NB4 (cell line): ENCODE measurements at regions not wholly inside any gene's neighbourhood (a gene's known extent, or its start where the extent isn't known, plus 50 kb on each side); places are given as distances from the start of the nearest gene placed in this dataset.

Experiments
- DNase-seq: peaks from one replicate; pipeline ENCODE4 v3.0.0; 2010; ENCODE audit warnings: low read depth
- H3K4me3 ChIP-seq: one replicate; pipeline ENCODE4 v1.5.1; 2011; ENCODE audit warnings: mild to moderate bottlenecking, low read depth, low read length, moderate library complexity
- MAX ChIP-seq: IDR thresholded peaks from 2 replicates; pipeline ENCODE4 v1.6.1; 2011; ENCODE audit warnings: low read depth, low read length
- MYC ChIP-seq: IDR thresholded peaks from 2 replicates; pipeline ENCODE4 v1.6.1; 2011; ENCODE audit warnings: low read depth, low read length
- POLR2A ChIP-seq: IDR thresholded peaks from 2 replicates; pipeline ENCODE4 v1.6.1; 2011; ENCODE audit warnings: mild to moderate bottlenecking; ENCODE audit not compliant: insufficient read length; ENCODE audit errors: extremely low read depth
- TF ChIP-seq, protein P1 (sequence below): IDR thresholded peaks from one replicate; pipeline ENCODE4 v1.5.1; 2012; ENCODE audit warnings: low read depth, low read length

DNA sequence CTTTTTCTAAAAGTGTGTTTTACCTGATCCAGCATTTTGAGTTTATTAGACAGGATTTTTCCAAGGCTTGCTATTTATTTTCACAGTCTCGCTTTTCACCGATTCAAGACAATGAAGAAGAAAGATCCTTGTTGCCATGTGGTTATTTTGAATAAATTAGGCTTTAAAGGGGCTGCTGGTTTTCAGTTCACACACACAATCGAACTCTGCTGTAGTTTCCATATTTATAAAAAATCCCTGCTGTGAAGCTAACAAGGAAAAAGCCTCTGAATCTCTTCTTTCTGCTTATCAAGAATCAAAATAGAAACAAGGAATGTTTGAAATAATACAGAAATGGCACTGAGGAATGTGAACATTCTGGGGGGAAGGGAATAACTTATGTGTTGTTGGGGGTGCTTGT, 102.5 kb upstream of the KAZN start:
- no peak overlapping the region for H3K4me3 ChIP-seq
- no peak for TF ChIP-seq MYC
- TF ChIP-seq, protein P1, sequence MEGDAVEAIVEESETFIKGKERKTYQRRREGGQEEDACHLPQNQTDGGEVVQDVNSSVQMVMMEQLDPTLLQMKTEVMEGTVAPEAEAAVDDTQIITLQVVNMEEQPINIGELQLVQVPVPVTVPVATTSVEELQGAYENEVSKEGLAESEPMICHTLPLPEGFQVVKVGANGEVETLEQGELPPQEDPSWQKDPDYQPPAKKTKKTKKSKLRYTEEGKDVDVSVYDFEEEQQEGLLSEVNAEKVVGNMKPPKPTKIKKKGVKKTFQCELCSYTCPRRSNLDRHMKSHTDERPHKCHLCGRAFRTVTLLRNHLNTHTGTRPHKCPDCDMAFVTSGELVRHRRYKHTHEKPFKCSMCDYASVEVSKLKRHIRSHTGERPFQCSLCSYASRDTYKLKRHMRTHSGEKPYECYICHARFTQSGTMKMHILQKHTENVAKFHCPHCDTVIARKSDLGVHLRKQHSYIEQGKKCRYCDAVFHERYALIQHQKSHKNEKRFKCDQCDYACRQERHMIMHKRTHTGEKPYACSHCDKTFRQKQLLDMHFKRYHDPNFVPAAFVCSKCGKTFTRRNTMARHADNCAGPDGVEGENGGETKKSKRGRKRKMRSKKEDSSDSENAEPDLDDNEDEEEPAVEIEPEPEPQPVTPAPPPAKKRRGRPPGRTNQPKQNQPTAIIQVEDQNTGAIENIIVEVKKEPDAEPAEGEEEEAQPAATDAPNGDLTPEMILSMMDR = no peak
- no peak for TF ChIP-seq POLR2A
- TF ChIP-seq MAX = no peak
- DNase-seq = no peak

DNA sequence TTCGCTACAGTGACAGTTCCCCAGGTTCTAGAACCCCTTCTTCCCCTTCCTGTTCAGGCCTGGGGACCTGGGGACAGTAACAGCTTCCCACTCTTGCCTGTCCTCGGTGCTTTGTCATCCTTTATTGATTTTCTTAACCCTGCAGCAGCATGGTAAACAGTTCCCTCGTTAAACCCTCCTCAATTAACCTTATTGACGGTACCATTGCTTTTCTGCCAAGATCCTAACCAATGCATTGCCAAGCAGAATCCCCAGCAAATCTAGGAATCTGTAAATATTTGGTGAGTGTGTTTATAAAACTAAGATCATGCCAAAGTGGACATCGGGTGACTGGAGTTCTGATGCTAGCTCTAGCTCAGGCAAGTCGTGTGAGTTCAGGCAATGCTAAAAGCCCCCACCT, 99.6 kb upstream of the KAZN start:
- DNase-seq = no peak
- H3K4me3 ChIP-seq = no peak overlapping the region
- TF ChIP-seq MAX = no peak
- no peak for TF ChIP-seq MYC
- TF ChIP-seq, protein P1 = no peak
- no peak for TF ChIP-seq POLR2A

- TF ChIP-seq MAX = no peak
- H3K4me3 ChIP-seq = no peak overlapping the region
- no peak for DNase-seq
Observed at GRCh38 chr1:14499312-14500040, 99.0 kb upstream of the KAZN start.

DNA sequence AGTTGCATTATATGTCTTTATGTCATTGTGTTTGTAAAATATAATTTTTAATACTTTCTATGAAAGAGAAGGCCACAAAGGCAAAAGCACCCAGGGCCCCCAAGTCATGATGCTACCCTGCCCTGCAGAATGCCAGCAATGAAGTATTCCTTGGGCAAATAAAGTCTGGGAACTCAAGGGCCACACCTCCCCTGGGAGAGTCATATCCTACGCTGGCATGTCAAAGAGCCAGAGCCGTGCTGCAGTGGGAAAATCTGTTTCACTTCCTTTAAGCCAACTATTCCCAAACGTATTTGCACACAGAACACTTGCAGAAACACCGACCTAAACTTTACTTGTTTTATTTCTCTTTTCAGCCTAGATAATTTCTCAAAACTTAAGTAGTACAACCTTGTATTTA, 98.4 kb upstream of the KAZN start:
- no peak for DNase-seq
- TF ChIP-seq POLR2A (no peak), MYC (no peak), MAX (no peak)
- TF ChIP-seq, protein P1 = no peak
- H3K4me3 ChIP-seq = no peak overlapping the region

DNA sequence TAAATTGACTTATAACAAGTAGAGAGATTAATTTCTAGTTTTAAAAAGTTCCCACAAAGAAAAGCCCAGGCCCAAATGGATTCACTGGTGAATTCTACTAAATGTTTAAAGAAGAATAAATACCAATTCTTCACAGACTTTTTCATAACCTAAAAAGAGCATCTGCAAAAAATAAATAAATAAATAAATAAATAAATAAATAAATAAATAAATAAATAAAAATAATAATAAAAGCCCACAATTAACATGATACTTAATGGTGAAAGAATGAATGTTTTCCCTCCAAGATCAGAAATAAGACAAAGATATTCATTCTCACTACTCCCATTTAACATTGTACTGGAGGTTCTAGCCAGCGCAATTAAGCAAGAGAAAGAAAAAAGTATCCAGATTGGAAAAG, 97.6 kb upstream of the KAZN start:
- TF ChIP-seq POLR2A (no peak), MYC (no peak)
- H3K4me3 ChIP-seq = no peak overlapping the region
- no peak for DNase-seq

DNA sequence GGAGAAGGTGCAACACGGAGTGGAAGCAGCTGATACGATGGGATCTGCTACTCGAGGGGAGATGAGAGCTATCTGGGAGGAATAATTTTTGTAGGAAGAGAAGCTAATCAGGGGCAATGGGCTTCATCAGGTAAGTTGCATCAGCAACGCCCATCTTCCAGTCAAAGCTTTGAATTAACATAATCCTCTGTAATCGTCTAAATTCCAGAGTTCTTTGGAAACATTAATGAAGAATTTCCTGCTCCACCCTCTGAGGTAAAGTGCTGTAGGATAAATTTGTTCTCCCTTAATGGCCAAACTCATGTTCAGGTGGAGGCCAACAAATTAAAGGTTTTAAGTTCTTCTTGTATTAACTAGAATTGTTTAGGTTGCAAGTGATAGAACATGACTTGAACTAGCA, 94.0 kb upstream of the KAZN start:
- no peak overlapping the region for H3K4me3 ChIP-seq
- DNase-seq = no peak
- TF ChIP-seq, protein P1 = no peak
- TF ChIP-seq MAX = no peak
- TF ChIP-seq MYC = no peak
- TF ChIP-seq POLR2A = no peak

DNA sequence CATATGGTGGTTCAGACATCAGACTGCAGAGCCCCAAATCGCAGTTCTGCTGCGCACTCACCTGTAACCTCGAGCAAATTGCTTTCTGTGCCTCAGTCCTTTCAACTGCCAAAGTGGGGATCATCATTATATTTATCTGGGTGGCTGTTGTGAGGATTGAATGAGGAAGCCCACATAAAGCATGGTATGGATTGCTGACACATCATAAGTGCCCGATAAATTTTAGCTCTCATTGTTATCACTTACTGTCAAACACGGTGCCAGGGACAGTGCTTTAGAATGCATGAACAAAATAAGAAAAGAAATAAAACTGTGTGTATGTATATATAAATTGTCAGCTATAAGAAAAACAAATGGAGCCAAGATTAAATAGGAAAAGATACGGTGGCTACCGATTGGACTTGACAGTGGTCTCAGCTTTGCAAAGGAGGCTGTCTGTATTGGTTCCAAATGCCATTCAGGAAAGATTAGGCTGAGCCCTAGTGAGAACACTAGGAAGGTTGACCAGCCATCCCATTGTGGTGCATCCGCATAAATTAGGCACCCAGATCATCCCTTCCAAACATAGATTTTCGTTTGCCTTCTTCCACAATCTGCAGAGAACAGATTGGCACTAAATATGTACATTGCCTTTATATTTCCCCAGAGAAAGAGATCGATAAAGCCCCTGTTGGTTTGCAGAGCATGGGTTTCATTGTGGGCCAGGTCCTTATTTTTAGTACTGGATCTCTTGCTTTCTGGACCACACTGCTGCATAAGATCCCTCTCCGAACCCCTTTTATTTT, 91.8 kb upstream of the KAZN start:
- DNase-seq = no peak
- TF ChIP-seq MAX = no peak
- no peak for TF ChIP-seq MYC
- TF ChIP-seq POLR2A = no peak
- TF ChIP-seq, protein P1 = no peak
- no peak overlapping the region for H3K4me3 ChIP-seq
